HEK293T (cell line): ENCODE measurements at regions not wholly inside any gene's neighbourhood (a gene's known extent, or its start where the extent isn't known, plus 50 kb on each side); places are given as distances from the start of the nearest gene placed in this dataset.

ENCODE experiments used
- FOXM1 ChIP-seq: fragments of 450-650 bp; IDR thresholded peaks from 2 replicates; pipeline ENCODE4 v1.6.1; 2017; ENCODE audit warnings: mild to moderate bottlenecking, borderline replicate concordance
- SP1 ChIP-seq: fragments of 450-650 bp; IDR thresholded peaks from 2 replicates; pipeline ENCODE4 v1.6.1; 2017

GRCh38 chr12:125208334-125208733 lies 143.1 kb downstream of the AACS start:
- TF ChIP-seq FOXM1 (no peak), SP1 (no peak)
